Vagina (tissue), 2 donors: ENCODE measurements at regions not wholly inside any gene's neighbourhood (a gene's known extent, or its start where the extent isn't known, plus 50 kb on each side); places are given as distances from the start of the nearest gene placed in this dataset.

Experiments
- POLR2AphosphoS5 ChIP-seq, 2 donors: sonication (generic); formaldehyde crosslinking; IDR thresholded peaks; one replicate each; pipeline ENCODE4 v1.9.0; 2017; ENCODE audit warnings: antibody characterized with exemption in 2 of 2, mild to moderate bottlenecking in 2 of 2, low read depth in 1 of 2; ENCODE audit not compliant: insufficient read depth in 1 of 2
- TF ChIP-seq, protein P1 (sequence below), 3 experiments: fragments of 450-650 bp in 2 of 3; fragments of 200-600 bp in 1 of 3; sonication (generic) in 1 of 3; IDR thresholded peaks; one replicate each; pipeline ENCODE4 v1.5.1; 2017 to 2019; ENCODE audit warnings: antibody characterized with exemption in 3 of 3, mild to moderate bottlenecking in 2 of 3, moderate library complexity in 2 of 3

DNA sequence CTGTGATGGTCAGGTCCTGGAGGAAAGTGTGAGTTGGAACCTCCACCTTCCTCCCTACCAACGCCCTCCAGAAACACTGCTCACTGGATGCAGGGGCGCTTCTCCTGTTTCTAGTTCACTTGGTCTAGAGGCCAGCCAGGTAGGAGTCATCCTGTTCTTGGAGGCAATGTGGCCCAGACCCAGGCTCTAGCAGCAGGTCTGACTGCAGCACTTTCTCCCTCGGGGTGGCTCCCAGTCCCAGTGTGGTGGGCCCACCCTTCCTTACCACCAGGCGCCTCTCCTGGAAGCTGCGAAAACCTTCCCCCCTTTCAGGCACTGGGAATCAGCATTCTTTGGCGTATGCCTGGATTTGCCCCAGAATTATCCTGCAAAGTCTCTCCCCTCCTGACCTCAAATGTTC, 292.8 kb downstream of the SOX11 start:
- TF ChIP-seq, protein P1, sequence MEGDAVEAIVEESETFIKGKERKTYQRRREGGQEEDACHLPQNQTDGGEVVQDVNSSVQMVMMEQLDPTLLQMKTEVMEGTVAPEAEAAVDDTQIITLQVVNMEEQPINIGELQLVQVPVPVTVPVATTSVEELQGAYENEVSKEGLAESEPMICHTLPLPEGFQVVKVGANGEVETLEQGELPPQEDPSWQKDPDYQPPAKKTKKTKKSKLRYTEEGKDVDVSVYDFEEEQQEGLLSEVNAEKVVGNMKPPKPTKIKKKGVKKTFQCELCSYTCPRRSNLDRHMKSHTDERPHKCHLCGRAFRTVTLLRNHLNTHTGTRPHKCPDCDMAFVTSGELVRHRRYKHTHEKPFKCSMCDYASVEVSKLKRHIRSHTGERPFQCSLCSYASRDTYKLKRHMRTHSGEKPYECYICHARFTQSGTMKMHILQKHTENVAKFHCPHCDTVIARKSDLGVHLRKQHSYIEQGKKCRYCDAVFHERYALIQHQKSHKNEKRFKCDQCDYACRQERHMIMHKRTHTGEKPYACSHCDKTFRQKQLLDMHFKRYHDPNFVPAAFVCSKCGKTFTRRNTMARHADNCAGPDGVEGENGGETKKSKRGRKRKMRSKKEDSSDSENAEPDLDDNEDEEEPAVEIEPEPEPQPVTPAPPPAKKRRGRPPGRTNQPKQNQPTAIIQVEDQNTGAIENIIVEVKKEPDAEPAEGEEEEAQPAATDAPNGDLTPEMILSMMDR (IDR thresholded peaks at IDR 0.05), result no peak
- TF ChIP-seq POLR2AphosphoS5 (IDR thresholded peaks at IDR 0.05; ENCODE audit: insufficient read depth in 1 of 2, low read depth in 1 of 2), result no peak
